HG02840 (cell line): ENCODE measurements at regions not wholly inside any gene's neighbourhood (a gene's known extent, or its start where the extent isn't known, plus 50 kb on each side); places are given as distances from the start of the nearest gene placed in this dataset.
"Not testable (repeated sequence)": the region's sequence is repeated elsewhere in the genome, so short reads cannot be mapped to it uniquely, and the experiment has no call there.

ENCODE experiments used
- ATAC-seq: cut with Tn5 transposase; IDR thresholded peaks from one replicate; pipeline ENCODE4 v1.9.1; 2021; ENCODE audit warnings: mild to moderate bottlenecking, moderate library complexity, moderate number of reproducible peaks; ENCODE audit not compliant: unreplicated experiment, low FRiP score

DNA sequence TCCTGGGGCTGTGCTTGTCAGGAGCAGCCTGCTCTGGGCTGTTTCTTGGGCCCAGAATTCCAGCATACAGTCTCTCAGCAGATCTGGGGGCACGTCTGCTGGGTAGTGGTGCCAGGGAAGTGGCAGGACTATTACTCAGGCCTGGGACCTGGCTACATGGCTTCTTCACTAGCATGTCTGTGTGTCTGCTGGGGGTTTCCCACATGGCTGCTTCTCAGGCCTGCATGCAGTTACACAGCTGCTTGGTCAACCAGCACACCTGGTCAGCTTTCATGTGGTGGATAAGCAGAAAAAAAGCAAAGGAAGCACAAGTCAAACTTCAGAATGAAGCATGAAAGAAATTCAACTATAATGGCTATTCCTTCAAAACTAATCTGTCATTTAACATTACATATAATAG, 316.2 kb upstream of the NOX3 start:
- no peak for ATAC-seq

DNA sequence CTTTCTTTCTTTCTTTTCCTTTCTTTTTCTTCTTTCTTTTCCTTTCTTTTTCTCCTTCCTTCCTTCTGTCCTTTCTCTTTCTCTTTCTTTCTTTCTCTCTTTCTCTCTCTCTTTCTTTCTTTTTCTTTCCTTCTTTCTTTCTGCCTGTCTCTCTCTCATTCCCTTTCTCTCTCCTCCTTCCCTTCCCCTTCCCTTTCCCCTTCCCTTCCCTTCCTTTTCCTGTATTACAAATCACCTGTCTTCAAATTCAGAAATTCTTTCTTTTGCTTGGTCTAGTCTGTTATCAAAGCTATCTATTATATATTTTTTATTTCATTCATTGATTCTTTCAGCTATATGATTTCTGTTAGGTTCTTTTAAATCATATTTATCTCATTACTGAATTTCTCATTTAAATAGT, 315.2 kb upstream of the NOX3 start:
- no peak for ATAC-seq

DNA sequence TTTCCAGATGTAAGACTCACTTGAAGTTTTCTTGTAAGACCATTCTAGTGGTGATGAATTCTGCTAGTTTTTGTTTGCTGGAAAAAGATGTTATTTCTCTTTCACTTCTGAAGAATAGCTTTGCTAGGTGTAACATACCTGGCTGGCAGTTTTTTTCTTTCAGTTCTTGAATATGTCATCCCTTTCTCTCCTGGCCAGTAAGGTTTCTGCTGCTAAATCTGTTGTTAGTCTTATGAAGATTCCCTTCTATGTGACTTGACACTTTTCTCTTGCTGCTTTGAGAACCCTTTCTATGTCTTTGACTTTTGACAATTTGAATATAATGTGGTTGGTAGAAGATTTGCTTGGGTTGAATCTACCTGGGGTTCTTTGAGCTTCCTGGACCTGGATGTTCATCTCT, 314.7 kb upstream of the NOX3 start:
- ATAC-seq = no peak

DNA sequence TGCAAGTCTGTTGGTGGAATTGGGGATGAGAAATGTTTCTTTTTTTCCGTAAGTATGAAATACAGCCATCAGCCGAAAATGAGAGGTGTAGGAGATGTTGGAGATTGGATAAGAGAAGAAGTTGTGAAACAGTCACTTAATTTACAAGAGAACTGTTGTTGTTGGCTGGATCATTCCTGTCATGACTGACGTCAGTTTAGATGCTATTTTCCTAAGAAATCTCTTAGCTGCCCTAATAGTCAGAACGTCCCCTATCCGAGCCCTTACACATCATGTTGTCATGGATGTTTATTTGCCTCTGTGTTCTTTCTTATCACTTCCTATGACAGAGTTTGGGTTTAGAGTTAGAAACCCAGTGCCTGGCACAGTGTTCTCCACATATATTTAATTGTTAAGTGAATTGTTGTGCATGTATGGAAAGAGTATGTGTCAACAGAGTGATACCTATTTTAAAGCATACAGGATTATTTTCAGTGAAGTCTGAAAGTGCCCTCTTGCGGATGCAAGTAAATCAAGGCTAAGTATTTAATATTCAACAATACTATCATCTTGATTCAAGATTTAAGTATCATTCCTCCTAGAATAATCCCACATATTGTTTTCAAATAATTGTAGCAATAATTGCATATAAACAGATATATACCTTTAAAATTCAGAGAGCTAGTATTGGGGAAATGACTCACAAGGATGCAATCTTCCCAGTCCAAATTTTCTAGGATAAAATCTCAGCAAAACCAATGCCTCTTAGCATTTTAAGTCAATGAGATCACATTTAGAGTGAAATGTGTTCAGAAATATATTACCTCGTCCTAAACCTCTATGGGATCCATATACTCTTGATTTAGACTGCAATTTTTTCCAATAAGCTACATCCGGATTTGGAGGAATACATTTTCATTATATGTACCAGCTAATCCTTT, 309.9 kb upstream of the NOX3 start:
- no peak for ATAC-seq

DNA sequence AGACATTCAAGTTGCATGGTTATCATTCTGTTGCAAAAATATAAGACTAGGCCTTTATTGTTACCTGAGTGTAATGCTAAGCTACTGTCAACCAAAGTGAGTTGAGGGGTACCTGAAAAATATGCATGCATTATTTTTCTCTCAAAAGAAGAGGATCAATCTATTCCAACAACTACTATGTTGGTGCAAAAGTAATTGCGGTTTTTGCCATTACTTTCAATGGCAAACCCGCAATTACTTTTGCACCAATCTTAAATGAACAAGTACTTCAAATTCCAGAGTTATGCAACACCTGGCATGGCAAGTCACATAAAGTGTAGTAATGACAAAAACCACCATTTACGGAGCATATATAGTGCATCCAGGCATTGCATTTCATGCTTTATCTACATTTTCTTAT, 307.0 kb upstream of the NOX3 start:
- ATAC-seq = no peak

DNA sequence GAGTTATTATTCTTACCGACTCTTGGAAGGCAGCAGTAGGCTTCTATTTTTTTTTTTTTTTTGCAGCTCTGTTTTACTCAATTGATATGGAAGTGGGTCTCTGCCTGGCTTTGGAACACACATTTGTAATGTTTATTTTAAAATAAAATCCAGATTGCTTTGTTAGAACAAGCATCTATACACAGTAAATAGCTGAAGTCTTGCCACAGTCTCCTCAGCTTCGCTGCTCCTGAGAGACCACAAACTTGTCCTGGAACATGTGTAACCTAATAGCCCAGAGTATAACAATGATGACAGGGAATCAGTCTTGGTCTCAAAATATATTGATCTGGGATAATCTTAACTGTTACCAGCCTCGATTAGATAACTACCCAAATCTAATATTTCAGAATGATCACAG, 299.8 kb upstream of the NOX3 start:
- ATAC-seq = no peak

DNA sequence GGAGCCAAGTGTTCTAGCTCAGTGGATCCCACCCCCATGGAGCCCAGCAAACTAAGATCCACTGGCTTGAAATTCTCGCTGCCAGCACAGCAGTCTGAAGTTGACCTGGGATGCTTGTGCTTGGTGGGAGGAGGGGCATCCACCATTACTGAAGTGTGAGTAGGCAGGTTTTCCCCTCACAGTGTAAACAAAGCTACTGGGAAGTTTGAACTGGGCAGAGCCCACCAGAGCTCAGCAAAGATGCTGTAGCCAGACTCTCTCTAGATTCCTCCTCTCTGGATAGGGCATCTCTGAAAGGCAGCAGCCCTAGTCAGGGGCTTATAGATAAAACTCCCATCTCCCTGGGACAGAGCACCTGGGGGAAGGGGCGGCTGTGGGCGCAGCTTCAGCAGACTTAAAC, 293.1 kb upstream of the NOX3 start:
- ATAC-seq = not testable (repeated sequence)

DNA sequence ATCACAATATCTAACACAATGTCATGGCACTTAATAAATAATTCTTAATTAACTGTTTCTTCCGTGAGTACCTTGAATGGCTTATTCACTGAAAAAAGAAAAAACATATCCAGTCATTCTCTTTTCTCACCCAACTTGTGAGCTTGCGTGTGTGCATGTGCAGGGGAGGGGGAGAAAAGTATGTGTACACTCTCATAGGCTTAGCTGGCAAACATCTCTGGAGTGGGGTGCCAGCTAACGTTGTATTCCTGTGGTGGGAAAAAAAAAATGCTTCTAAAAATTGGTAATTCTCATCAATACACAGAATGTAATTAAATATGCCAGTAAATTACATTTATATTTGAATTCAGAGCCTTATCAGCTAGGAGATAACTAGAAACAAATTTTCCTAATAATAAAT, 291.9 kb upstream of the NOX3 start:
- ATAC-seq = no peak

DNA sequence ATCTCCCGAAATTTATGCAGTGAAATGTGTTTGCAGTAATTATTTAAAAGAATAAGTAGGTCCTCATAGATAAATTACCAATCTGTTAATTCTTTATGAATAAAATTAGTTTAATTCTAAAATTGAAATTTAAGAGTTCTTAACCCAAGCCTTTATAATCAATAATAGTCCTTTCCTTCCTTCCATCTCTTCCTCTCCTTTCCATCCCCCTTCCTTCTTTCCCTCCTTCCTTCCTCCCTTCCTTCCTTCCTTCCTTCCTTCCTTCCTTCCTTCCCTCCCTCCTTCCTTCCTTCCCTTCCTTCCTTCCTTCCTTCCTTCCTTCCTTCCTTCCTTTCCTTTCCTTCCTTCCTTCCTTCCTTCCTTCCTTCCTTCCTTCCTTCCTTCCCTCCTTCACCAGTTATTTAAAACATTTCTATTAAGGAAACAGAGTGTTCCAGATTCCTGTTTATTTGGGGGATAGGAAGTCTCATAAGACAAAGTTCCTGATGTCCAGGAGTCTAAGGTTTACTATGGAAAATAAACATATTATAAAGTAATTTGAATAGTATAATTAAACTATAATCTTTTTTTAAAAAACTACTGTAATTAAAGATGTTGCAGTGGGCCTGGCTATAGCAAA, 285.3 kb upstream of the NOX3 start:
- ATAC-seq = no peak

DNA sequence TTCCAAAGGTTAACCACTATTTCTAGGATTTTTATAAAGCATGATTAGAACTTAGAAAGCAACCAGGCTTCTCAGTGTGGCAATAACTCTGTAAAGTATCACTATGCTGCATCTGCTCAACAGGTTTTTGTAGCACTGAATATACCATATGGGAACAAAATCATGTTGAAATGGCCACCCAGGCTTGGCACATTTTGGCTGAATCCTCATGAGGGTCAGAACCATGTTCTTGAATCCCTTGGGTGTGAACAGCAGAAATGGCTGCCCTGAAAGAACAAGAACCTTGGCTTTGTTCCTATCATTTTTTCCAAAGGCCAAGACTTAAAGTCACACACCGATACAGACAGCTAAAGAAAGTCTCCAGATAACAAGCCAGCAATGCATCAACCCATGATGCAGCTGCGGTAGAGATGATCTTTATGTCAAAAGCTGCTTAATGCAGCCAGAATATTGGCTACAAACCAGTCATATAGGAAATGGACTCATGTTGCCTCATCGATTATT, 283.0 kb upstream of the NOX3 start:
- ATAC-seq = no peak

DNA sequence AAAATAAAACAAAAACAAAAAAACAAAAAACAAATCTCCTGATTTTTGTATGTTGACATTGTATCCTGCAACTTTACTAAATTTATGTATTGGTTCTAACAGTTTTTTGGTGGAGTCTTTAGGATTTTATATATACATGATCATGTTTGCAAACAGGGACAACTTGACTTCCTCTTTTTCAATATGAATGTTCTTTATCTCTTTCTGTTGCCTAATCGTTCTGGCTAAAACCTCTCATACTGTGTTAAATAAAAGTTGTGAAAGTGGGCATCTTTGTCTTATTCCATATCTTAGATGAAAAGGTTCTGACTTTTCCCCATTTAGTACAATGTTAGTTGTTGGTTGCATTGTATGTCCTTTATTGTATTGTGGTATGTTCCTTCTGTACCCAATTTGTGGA, 261.7 kb upstream of the NOX3 start:
- ATAC-seq = no peak

DNA sequence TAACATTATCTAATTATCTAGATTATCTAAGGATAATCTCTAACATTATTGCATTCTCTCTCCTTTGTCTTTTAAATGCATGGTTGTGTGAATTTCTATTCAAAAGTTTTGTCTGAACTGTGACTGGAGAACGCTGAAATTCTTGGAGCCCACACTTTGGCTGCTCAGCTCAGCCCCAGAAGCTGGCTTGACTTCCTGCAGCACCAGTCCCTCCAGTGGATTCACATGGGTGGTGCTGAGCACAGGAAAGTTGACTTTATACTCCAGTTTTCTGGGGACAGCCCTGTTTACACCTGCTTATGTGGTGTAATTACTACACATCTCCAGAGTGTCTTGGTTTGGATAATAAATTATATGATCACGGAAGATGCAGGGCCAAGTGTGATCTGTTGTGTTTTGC, 255.1 kb upstream of the NOX3 start:
- no peak for ATAC-seq

DNA sequence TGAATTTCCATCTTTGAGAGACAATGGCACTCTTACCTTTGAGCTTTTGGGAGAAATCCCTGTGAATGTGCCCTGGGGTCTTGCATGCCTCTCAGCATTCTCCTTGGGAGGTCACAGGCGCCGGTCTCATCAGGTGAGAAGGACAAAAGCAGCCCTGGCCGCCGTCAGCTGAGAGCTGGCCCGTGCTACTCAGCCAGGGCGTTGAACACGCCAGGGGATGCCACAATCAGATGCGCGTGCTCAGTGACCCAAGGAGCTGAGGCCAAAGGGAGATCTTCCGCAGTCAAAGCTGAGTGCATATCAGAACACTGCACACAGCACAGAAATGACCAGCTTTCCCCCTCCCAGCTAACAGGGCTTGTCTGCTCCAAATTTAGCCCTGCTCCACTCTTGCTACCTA, 253.6 kb upstream of the NOX3 start:
- ATAC-seq = no peak

DNA sequence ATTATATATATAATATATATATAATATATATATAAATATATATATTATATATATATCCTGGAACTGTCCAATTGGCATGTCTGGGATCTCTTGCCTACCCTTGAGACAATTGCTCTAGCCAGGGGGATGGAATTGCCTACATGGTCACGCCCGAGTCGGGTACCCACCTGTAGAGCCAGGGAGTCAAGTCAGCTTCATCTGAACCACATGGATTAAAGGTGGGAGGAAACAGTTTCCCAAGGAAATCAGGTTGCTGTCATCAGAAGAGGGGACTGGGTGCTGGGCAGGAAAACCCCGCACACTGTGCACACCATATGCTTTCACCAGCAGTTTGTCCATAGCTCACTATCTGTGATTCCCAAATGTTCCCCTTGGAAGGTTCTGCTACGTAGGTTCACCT, 252.5 kb upstream of the NOX3 start:
- ATAC-seq = no peak

DNA sequence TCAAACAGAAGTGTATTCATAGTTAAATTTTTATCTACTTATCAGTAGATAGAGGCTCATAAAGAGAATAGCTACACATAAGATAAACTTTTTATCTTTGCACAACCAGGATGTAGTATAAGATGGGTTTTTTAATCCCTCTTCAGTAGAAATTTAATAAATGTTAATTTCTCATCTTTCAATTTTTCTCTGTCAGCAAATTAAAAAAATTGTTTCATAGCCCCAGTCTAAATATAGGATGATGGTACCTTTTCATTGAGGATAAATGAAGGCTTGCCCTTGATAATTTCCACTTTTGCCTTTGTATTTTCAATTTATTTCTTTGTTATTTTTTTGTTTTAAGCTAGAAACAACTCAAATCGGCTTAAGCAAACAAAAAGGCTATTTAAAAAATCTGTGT, 251.2 kb upstream of the NOX3 start:
- ATAC-seq = no peak

DNA sequence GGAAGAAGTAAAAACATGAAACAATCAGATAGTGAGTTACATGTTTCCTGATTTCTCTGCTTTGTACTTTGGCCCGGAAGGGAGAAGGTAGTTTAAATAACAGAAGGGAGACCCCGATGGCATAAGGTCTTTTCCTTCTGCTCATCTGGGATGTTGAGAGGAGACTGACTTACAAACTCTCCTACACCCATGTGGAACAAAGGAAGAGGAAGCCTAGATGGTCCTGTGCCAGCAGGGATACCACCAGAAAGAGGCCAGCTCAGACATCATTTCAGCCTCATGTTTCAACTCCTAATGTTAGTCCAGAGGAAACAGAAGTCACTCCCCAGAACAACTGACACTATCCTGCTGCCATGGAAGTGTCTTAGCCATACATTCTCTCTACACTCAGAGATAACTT, 250.7 kb upstream of the NOX3 start:
- ATAC-seq = no peak

DNA sequence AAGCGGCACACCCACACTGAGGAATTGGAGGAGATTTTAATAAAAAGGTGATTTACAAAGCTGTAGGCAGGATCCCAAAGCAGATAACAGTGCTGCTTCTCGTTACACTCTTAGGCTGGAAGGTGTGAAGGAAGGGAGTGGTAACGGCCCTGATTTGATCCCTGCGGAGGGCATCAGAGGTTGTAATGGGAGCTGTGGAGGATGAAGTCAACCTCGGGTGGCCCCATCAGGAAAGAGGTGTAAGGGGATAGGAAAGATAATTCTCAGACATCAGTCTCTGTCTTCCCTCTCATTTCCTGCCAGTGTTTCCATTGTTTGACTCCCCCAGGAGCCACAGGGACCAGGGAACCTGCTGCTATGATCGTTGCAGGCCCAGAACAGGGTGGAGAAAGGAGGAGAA, 245.7 kb upstream of the NOX3 start:
- ATAC-seq = no peak

DNA sequence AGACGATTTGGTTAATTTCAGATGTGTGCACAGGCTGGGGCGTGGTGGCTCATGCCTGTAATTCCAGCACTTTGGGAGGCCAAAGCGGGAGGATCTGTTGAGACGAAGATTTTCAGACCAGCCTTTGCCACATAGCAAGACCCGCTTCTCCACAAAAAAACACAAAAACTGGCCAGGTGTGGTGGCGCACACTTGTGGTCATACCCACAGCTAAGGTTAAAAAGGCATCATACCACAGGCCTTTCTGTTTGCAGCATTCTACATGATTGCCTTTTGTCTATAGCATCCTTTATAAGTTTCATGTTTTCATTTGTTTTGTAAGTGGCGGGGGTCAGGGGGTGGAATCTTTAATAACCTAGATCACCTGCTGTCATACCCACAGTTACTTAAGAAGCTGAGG, 239.9 kb upstream of the NOX3 start:
- no peak for ATAC-seq

DNA sequence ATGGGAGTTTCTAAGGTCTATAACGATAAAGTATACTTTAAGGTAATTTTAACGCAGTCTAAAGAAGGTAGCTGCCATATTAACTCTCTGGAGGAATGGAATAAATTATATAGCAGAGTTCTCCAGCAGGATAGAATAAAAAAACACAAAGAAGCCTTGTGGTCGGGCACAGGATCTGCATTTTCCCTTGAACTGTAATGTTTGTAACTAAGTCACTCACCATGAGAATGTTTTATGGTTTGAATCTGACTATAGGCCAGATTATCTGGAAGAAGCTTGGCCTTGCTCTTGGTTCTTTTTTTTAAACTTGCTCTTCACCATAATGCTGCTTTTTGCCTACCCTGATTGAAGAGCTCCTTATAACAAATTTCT, 238.8 kb upstream of the NOX3 start:
- ATAC-seq = no peak

DNA sequence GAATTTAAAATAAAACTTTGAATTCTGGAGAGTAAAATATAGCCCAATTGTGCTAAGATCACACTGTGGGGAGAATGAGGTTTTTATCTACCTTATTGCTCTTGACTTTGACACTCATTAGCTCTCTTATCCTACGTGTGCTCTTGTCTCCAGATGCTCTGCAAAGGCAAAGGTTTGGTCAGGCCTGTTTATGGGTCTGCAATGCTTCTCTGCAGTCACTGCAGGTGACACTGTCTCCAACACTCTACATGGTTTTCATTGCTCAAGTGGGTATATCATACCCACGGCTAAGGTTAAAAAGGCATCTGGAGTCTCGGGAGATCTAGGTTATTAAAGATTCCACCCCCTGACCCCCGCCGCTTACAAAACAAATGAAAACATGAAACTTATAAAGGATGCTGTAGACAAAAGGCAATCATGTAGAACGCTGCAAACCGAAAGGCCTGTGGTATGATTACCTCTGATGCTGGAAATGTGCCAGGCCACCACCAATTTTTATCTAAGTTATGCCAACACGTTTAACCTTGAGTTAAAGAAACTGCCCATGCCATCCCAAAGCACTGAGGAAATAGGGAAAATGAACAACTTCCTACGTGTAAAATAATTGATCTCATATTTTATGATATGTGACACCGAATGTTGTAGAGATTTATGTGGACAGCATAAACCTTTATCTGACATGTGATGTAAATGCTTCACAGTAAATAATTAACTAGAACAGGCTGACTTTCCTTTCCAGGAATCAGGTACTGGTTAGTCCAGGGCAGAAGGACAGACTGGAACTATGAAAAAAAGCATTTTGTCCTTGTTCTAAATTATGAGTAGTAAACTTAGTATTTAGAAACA, 238.2 kb upstream of the NOX3 start:
- ATAC-seq = no peak

DNA sequence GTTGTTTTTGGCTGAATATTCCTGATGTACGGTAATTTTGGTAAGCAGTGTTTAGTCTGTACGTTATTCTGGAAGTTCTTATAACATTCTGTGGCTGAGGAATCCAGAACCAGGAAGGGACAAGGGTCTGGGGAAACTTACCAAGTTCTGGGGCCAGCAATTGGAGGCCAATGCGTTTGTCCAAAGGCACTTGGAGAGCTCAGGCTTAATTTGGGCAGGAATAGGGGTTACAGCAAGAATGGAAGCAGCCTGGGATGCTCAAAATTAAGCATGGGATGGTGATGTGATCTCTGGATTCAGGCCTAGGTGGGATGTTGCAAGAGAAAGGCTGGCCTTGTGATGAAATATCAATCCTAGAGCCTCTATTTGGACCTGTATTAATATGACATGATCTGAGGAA, 235.2 kb upstream of the NOX3 start:
- no peak for ATAC-seq
